Keratinocyte (primary cell): ENCODE measurements at regions not wholly inside any gene's neighbourhood (a gene's known extent, or its start where the extent isn't known, plus 50 kb on each side); places are given as distances from the start of the nearest gene placed in this dataset.

ENCODE experiments used
- DNase-seq: peaks from one replicate; pipeline ENCODE4 v3.0.0-alpha.2; 2011; ENCODE audit warnings: low read depth, missing footprints, low spot score
- FAIRE-seq: peaks from 2 replicates; lab custom pipeline; 2011; peaks lifted over from hg19 to GRCh38; lab: Jason Lieb, UNC
- H2AFZ ChIP-seq: 2 replicates; pipeline ENCODE4 v1.6.0; 2012; ENCODE audit warnings: low read length, control low read depth, inconsistent platforms; ENCODE audit not compliant: control insufficient read depth
- H3K27ac ChIP-seq: 2 replicates; pipeline ENCODE4 v1.5.1; 2011; ENCODE audit warnings: low read length; ENCODE audit not compliant: control insufficient read depth, insufficient read depth
- H3K27me3 ChIP-seq: 3 replicates; pipeline ENCODE4 v1.6.0; 2011; ENCODE audit warnings: low read length; ENCODE audit not compliant: control insufficient read depth, insufficient read depth; ENCODE audit errors: extremely low read depth
- H3K36me3 ChIP-seq, 2 experiments: 2 replicates in 1 of 2; 3 replicates in 1 of 2; pipeline ENCODE4 v1.5.1; 2011; ENCODE audit warnings: low read length in 2 of 2, mild to moderate bottlenecking in 1 of 2; ENCODE audit not compliant: control insufficient read depth in 2 of 2, insufficient read depth in 2 of 2; ENCODE audit errors: extremely low read depth in 1 of 2
- H3K4me1 ChIP-seq: 3 replicates; pipeline ENCODE4 v1.5.1; 2011; ENCODE audit warnings: low read length; ENCODE audit not compliant: control insufficient read depth, insufficient read depth; ENCODE audit errors: extremely low read depth
- H3K4me2 ChIP-seq: 3 replicates; pipeline ENCODE4 v1.6.0; 2011; ENCODE audit warnings: low read depth, low read length; ENCODE audit not compliant: control insufficient read depth, insufficient read depth; ENCODE audit errors: extremely low read depth
- H3K4me3 ChIP-seq, 3 experiments: fragments of 200-600 bp in 1 of 3; sonication (generic) in 1 of 3; 2 replicates in 2 of 3; 3 replicates in 1 of 3; pipeline ENCODE4 v1.5.1; 2011 to 2016; ENCODE audit warnings: low read length in 3 of 3, mild to moderate bottlenecking in 3 of 3, control low read depth in 2 of 3, inconsistent platforms in 1 of 3, low read depth in 1 of 3, mixed read lengths in 1 of 3, mixed run types in 1 of 3, moderate library complexity in 1 of 3; ENCODE audit not compliant: control insufficient read depth in 2 of 3, insufficient read depth in 2 of 3; ENCODE audit errors: extremely low read depth in 1 of 3
- H3K79me2 ChIP-seq: 2 replicates; pipeline ENCODE4 v1.6.0; 2012; ENCODE audit warnings: low read length; ENCODE audit not compliant: control insufficient read depth, insufficient read depth
- H3K9ac ChIP-seq: 3 replicates; pipeline ENCODE4 v1.6.0; 2011; ENCODE audit warnings: low read length; ENCODE audit not compliant: control insufficient read depth, insufficient read depth; ENCODE audit errors: extremely low read depth
- H3K9me1 ChIP-seq: 3 replicates; pipeline ENCODE4 v1.6.0; 2011; ENCODE audit warnings: low read length; ENCODE audit not compliant: control insufficient read depth, insufficient read depth; ENCODE audit errors: extremely low read depth
- H3K9me3 ChIP-seq: 2 replicates; pipeline ENCODE4 v1.5.1; 2012; ENCODE audit warnings: low read depth, low read length; ENCODE audit not compliant: control insufficient read depth
- H4K20me1 ChIP-seq: 3 replicates; pipeline ENCODE4 v1.6.0; 2011; ENCODE audit warnings: low read length; ENCODE audit not compliant: control insufficient read depth, insufficient read depth; ENCODE audit errors: extremely low read depth
- EZH2 ChIP-seq: IDR thresholded peaks from one replicate; pipeline ENCODE4 v1.6.1; 2012; ENCODE audit warnings: inconsistent platforms, mild to moderate bottlenecking, low read length, moderate library complexity
- dilution Hi-C: fragments of 300-500 bp; cut with MboI; formaldehyde crosslinking; loops from one replicate; pipeline ENCODE4 v1.7.0; 2020; ENCODE audit warnings: low sequenced_read_pairs; ENCODE audit not compliant: extremely low pct_ligation_motif_present
- TF ChIP-seq, protein P1 (sequence below), 3 experiments: IDR thresholded peaks in 1 of 3; conservative IDR thresholded peaks in 1 of 3; optimal IDR thresholded peaks in 1 of 3; 2 replicates in 2 of 3; 3 replicates in 1 of 3; pipeline versions ENCODE3 to v1.5.1; 2011; ENCODE audit warnings: low read length in 3 of 3, mild to moderate bottlenecking in 3 of 3, moderate library complexity in 2 of 3, control low read depth in 1 of 3, inconsistent platforms in 1 of 3; ENCODE audit not compliant: insufficient read depth in 2 of 3; ENCODE audit errors: extremely low read depth in 1 of 3

DNA sequence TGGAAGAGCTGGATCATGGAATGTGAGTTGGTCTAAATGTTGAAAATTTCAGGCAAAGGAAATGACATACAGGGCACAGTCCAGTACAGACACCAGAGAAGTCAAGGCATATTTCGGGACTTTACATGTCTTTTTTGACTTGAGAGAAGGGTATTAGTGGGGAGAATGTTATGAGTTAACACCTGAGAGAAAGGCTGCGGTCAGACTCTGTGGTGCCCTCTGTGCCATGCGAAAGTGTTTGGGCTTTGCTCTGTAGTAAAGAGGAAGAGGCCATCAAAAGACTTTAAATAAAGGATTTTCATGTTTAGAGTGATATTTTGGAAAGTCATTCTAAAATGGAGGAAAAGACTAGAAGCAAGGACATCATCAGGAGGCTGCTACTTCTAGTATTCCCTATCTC lies 607.4 kb downstream of the CCSER2 start:
- H2AFZ ChIP-seq = no peak overlapping the region
- H3K9ac ChIP-seq = no peak overlapping the region
- H4K20me1 ChIP-seq = no peaks in the 10 kb centered on the region
- no peaks in the 10 kb centered on the region for H3K9me1 ChIP-seq
- no peak for FAIRE-seq
- H3K4me1 ChIP-seq = no peaks in the 10 kb centered on the region
- DNase-seq = no peak
- TF ChIP-seq EZH2 = no peak
- TF ChIP-seq, protein P1, sequence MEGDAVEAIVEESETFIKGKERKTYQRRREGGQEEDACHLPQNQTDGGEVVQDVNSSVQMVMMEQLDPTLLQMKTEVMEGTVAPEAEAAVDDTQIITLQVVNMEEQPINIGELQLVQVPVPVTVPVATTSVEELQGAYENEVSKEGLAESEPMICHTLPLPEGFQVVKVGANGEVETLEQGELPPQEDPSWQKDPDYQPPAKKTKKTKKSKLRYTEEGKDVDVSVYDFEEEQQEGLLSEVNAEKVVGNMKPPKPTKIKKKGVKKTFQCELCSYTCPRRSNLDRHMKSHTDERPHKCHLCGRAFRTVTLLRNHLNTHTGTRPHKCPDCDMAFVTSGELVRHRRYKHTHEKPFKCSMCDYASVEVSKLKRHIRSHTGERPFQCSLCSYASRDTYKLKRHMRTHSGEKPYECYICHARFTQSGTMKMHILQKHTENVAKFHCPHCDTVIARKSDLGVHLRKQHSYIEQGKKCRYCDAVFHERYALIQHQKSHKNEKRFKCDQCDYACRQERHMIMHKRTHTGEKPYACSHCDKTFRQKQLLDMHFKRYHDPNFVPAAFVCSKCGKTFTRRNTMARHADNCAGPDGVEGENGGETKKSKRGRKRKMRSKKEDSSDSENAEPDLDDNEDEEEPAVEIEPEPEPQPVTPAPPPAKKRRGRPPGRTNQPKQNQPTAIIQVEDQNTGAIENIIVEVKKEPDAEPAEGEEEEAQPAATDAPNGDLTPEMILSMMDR (optimal IDR thresholded peaks at IDR 0.05 in 1 of 3, IDR thresholded peaks at IDR 0.05 in 1 of 3, conservative IDR thresholded peaks at IDR 0.05 in 1 of 3; ENCODE audit: extremely low read depth in 1 of 3, insufficient read depth in 2 of 3, low read length in 3 of 3) = no peak
- H3K9me3 ChIP-seq = no peaks in the 10 kb centered on the region
- H3K79me2 ChIP-seq = no peaks in the 10 kb centered on the region
- no peak overlapping the region for H3K4me3 ChIP-seq
- no peaks in the 10 kb centered on the region for H3K36me3 ChIP-seq
- no peak overlapping the region for H3K4me2 ChIP-seq
- dilution Hi-C loops = no loop called here
- H3K27ac ChIP-seq = no peak overlapping the region
- no peaks in the 10 kb centered on the region for H3K27me3 ChIP-seq

DNA sequence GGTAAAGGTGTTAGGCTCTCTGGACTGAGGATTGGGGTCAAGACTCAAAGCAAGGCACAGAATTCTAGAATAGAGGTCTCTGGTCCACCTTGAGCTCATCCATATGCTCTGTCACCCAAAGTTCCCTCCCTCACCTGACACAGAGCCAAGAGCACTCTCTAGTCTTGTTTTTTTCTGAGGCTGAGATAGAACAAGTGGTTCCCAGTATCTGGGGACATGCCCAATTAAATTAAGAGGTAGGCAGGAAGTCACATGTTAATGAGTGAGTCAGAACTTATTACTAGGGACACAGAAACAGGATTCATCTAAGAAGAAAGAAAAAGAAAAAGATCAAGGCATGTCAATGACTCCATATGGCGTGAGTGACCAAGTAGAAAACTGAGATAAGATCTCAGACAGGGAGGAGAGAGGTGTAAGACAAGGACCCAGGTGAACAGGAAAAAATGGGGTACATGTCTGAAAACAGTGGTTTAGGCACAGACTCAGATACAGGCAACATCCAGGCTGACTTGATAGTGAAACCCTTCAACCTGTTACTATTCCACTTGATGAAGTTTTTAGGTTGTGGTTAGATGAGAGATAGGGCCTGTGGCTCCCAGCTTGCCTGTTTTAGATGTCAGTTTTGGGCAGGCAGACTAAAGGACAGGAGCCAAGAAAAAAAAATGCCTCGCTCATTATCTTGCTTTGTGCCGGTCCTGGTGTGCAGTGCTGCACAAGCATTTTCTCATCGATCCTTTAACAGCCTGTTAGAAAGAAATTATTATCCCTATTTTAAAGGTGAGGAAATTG lies 609.9 kb downstream of the CCSER2 start:
- no peak for DNase-seq
- no peak overlapping the region for H3K4me2 ChIP-seq
- H3K4me3 ChIP-seq = no peak overlapping the region
- H3K27me3 ChIP-seq = no peaks in the 10 kb centered on the region
- dilution Hi-C loops = no loop called here
- H3K79me2 ChIP-seq = no peaks in the 10 kb centered on the region
- no peaks in the 10 kb centered on the region for H3K4me1 ChIP-seq
- no peak for TF ChIP-seq EZH2
- TF ChIP-seq, protein P1 (optimal IDR thresholded peaks at IDR 0.05 in 1 of 3, IDR thresholded peaks at IDR 0.05 in 1 of 3, conservative IDR thresholded peaks at IDR 0.05 in 1 of 3; ENCODE audit: extremely low read depth in 1 of 3, insufficient read depth in 2 of 3, low read length in 3 of 3) = no peak
- H3K27ac ChIP-seq = no peak overlapping the region
- no peak overlapping the region for H2AFZ ChIP-seq
- H3K9me1 ChIP-seq = no peaks in the 10 kb centered on the region
- no peak overlapping the region for H3K9ac ChIP-seq
- H3K36me3 ChIP-seq = no peaks in the 10 kb centered on the region
- FAIRE-seq = no peak
- no peaks in the 10 kb centered on the region for H3K9me3 ChIP-seq
- H4K20me1 ChIP-seq = no peaks in the 10 kb centered on the region
